ENCODE measurements at regions not wholly inside any gene's neighbourhood (a gene's known extent, or its start where the extent isn't known, plus 50 kb on each side); places are given as distances from the start of the nearest gene placed in this dataset.

GRCh38 chr13:112260108-112261055 lies 115.8 kb upstream of the SPACA7 start:
- TF ChIP-seq REST (IDR thresholded peaks at IDR 0.05; ENCODE audit: unreplicated experiment): no peak
- TF ChIP-seq JUNB (IDR thresholded peaks at IDR 0.05; ENCODE audit: unreplicated experiment): no peak
- no peak for TF ChIP-seq POLR2AphosphoS5 (IDR thresholded peaks at IDR 0.05; ENCODE audit: low read depth)
- no peak for TF ChIP-seq CTCF (conservative IDR thresholded peaks at IDR 0.05; ENCODE audit: low read depth in 2 of 2)
- no peak for TF ChIP-seq ETS1 (IDR thresholded peaks at IDR 0.05)
- TF ChIP-seq EZH2 (IDR thresholded peaks at IDR 0.05; ENCODE audit: low read depth, unreplicated experiment): no peak
- no peak for TF ChIP-seq NANOG (IDR thresholded peaks at IDR 0.05; ENCODE audit: borderline replicate concordance)
- no peak for TF ChIP-seq EZH2phosphoT487 (IDR thresholded peaks at IDR 0.05; ENCODE audit: unreplicated experiment)
- TF ChIP-seq CREB1 (CRISPR knock-in tag; IDR thresholded peaks at IDR 0.05; ENCODE audit: low read depth): no peak

Data from GM23338 (cell line).